Glutamatergic neuron (in vitro differentiated cells): ENCODE measurements at regions not wholly inside any gene's neighbourhood (a gene's known extent, or its start where the extent isn't known, plus 50 kb on each side); places are given as distances from the start of the nearest gene placed in this dataset.

Experiments
- DNase-seq: peaks from one replicate; pipeline ENCODE4 v3.0.0; 2022
- H3K27ac Mint-ChIP-seq: one replicate; pipeline ENCODE4 v1.8.0; 2020; ENCODE audit warnings: mild to moderate bottlenecking, mixed read lengths, inconsistent platforms; ENCODE audit not compliant: unreplicated experiment
- H3K27me3 Mint-ChIP-seq: one replicate; pipeline ENCODE4 v1.8.0; 2020; ENCODE audit warnings: mild to moderate bottlenecking, moderate library complexity, mixed read lengths, inconsistent platforms; ENCODE audit not compliant: unreplicated experiment
- H3K36me3 Mint-ChIP-seq: one replicate; pipeline ENCODE4 v1.8.0; 2020; ENCODE audit warnings: mild to moderate bottlenecking, mixed read lengths, inconsistent platforms; ENCODE audit not compliant: unreplicated experiment
- H3K4me1 Mint-ChIP-seq: one replicate; pipeline ENCODE4 v1.8.0; 2020; ENCODE audit warnings: mild to moderate bottlenecking, low read depth, mixed read lengths, inconsistent platforms; ENCODE audit not compliant: unreplicated experiment
- H3K4me3 Mint-ChIP-seq: one replicate; pipeline ENCODE4 v1.8.0; 2020; ENCODE audit warnings: mild to moderate bottlenecking, mixed read lengths, inconsistent platforms; ENCODE audit not compliant: unreplicated experiment
- H3K9me3 Mint-ChIP-seq: one replicate; pipeline ENCODE4 v1.8.0; 2020; ENCODE audit warnings: mild to moderate bottlenecking, moderate library complexity, mixed read lengths, inconsistent platforms; ENCODE audit not compliant: unreplicated experiment
- TF ChIP-seq, protein P1 (sequence below): fragments of 200-600 bp; sonication (generic); IDR thresholded peaks from one replicate; pipeline ENCODE4 v1.5.0; 2021; ENCODE audit not compliant: partially characterized antibody, unreplicated experiment

- Mint-ChIP-seq H3K9me3 (no peaks in the 10 kb centered on the region), H3K4me1 (no peaks in the 10 kb centered on the region), H3K36me3 (no peaks in the 10 kb centered on the region), H3K4me3 (no peak overlapping the region), H3K27me3 (no peaks in the 10 kb centered on the region), H3K27ac (no peak overlapping the region)
- TF ChIP-seq, protein P1, sequence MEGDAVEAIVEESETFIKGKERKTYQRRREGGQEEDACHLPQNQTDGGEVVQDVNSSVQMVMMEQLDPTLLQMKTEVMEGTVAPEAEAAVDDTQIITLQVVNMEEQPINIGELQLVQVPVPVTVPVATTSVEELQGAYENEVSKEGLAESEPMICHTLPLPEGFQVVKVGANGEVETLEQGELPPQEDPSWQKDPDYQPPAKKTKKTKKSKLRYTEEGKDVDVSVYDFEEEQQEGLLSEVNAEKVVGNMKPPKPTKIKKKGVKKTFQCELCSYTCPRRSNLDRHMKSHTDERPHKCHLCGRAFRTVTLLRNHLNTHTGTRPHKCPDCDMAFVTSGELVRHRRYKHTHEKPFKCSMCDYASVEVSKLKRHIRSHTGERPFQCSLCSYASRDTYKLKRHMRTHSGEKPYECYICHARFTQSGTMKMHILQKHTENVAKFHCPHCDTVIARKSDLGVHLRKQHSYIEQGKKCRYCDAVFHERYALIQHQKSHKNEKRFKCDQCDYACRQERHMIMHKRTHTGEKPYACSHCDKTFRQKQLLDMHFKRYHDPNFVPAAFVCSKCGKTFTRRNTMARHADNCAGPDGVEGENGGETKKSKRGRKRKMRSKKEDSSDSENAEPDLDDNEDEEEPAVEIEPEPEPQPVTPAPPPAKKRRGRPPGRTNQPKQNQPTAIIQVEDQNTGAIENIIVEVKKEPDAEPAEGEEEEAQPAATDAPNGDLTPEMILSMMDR = no peak
- DNase-seq = no peak
These were observed 148.4 kb downstream of the MDFIC start for GRCh38 chr7:115070311-115070710.
